Embryonic facial prominence (tissue), 1 donor: ENCODE measurements at regions not wholly inside any gene's neighbourhood (a gene's known extent, or its start where the extent isn't known, plus 50 kb on each side); places are given as distances from the start of the nearest gene placed in this dataset.
A peak's percentile ranks its signal among the peaks of the same experiment; 100 is the strongest.

Experiments
- DNase-seq: peaks from one replicate; pipeline ENCODE4 v3.0.0-alpha.2; 2016; ENCODE audit errors: extremely low spot score

- DNase-seq: no peak
Measured at GRCh38 chr15:73001840-73002239, 50.4 kb upstream of the NEO1 start.

GRCh38 chr15:73000293-73000692 lies 52.0 kb upstream of the NEO1 start:
- no peak for DNase-seq

GRCh38 chr15:72999586-72999985 lies 52.7 kb upstream of the NEO1 start:
- DNase-seq: no peak

GRCh38 chr15:72998681-72999466 lies 53.4 kb upstream of the NEO1 start:
- DNase-seq: no peak

GRCh38 chr15:72998226-72998625 lies 54.0 kb upstream of the NEO1 start:
- DNase-seq: no peak

- DNase-seq: no peak
Measured at GRCh38 chr15:72995849-72996248, 56.4 kb upstream of the NEO1 start.

- DNase-seq: no peak
Measured at GRCh38 chr15:72994534-72995177, 57.6 kb upstream of the NEO1 start.

GRCh38 chr15:72992841-72993252 lies 59.4 kb upstream of the NEO1 start:
- no peak for DNase-seq

- DNase-seq: no peak
Measured at GRCh38 chr15:72991026-72991425, 61.2 kb upstream of the NEO1 start.

GRCh38 chr15:72983801-72984545 lies 68.3 kb upstream of the NEO1 start:
- no peak for DNase-seq

- DNase-seq: no peak
Measured at GRCh38 chr15:72982714-72983113, 69.5 kb upstream of the NEO1 start.

- no peak for DNase-seq
Measured at GRCh38 chr15:72980661-72981060, 71.6 kb upstream of the NEO1 start.

GRCh38 chr15:72979791-72980190 lies 72.5 kb upstream of the NEO1 start:
- no peak for DNase-seq

- no peak for DNase-seq
Measured at GRCh38 chr15:72979308-72979707, 73.0 kb upstream of the NEO1 start.

GRCh38 chr15:72978223-72978622 lies 74.0 kb upstream of the NEO1 start:
- DNase-seq: no peak

GRCh38 chr15:72972362-72972761 lies 79.9 kb upstream of the NEO1 start:
- DNase-seq: no peak

- no peak for DNase-seq
Measured at GRCh38 chr15:72971766-72972165, 80.5 kb upstream of the NEO1 start.

GRCh38 chr15:72970933-72971760 lies 81.1 kb upstream of the NEO1 start:
- DNase-seq: peak; percentile 42

- no peak for DNase-seq
Measured at GRCh38 chr15:72968531-72968922, 83.7 kb upstream of the NEO1 start.

- no peak for DNase-seq
Measured at GRCh38 chr15:72967811-72968530, 84.3 kb upstream of the NEO1 start.

GRCh38 chr15:72967397-72967796 lies 84.9 kb upstream of the NEO1 start:
- no peak for DNase-seq
